ENCODE measurements at regions not wholly inside any gene's neighbourhood (a gene's known extent, or its start where the extent isn't known, plus 50 kb on each side); places are given as distances from the start of the nearest gene placed in this dataset.

DNA sequence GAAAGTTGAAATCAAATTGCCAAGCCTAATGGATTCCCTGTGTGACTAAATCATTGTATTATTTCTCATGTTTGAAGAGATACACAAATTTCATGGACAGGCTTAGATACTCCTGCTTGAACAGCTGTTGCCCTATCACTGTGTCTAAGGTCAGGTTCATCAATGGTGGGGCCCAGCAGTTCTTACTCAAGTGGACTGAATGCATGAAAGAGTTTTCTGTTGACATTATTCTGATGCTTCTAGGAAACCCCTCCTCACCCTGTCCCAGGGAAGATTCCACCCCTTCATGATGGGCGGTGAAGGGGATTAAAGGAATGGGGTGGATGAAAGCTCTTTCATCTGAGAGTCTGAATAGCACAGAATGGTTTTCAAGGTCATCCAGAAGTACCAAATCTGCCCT is 148.8 kb downstream of the INO80D start:
- DNase-seq (ENCODE audit: low read depth), result no peak

DNA sequence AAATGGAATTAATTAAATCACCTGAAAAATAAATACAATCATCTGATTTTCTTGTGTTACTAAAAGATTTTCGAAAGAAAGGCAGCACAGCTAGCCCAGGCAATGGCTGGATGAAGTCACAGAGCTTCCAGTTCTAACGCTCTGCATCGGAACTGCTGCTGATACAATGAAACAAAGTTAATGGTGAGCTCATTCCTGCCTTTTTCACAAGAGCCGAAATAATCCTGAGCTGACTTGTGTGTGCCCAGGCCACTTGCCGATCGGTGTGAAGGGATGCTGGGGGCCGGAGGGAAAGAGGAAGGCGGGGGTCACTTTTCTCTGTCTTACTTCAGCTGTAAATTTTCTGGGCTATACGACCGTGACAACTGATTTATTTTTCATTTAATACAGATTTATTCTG is 149.5 kb downstream of the INO80D start:
- no peak for DNase-seq (ENCODE audit: low read depth)

DNA sequence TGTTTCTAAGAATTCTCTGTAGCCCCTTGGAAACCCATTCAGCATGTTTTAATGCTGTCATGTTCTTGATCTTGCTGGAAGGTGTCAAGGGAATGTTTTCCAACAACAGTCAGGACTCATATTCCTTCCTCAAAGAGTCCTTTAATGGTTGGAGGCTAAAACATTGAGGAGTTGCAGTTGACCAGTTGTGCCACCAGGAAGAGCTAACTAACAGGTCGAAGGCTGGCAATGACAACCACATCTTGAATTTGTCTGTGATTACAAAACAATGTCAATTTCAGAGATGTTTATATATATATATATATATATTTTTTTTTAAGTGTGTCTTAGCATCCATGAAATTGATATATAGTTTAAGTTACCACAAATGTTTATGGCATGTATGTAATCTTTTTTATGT is 151.5 kb downstream of the INO80D start:
- peak; percentile 11 for DNase-seq (ENCODE audit: low read depth)

- no peak for DNase-seq (ENCODE audit: low read depth)
These were observed 153.1 kb downstream of the INO80D start for GRCh38 chr2:205932861-205933260.

- DNase-seq (ENCODE audit: low read depth), result no peak
These were observed 154.6 kb downstream of the INO80D start for GRCh38 chr2:205931388-205931787.

DNA sequence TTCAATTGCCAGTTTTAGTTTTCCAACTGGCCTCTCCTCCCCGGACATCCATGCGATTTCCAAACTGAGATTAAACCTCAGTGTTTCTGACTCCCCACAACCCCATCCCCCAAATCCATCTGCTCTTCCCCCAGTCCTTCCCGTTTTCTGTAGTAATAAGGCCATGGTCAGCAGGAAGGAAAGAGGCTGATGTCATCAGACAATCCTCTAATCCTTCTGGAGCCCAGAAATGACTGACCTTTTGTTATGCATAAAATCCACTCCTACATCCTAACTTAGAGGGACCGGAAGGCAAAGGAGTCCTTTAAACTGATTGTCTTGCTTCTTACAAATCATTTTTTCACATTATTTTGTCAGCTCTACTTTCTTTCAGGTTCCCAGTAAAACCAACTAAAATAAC is 155.8 kb downstream of the INO80D start:
- DNase-seq (ENCODE audit: low read depth), result peak; percentile 4

GRCh38 chr2:205929246-205929942 is 156.6 kb downstream of the INO80D start:
- no peak for DNase-seq (ENCODE audit: low read depth)

- DNase-seq (ENCODE audit: low read depth), result peak; percentile 43
These were observed 160.3 kb downstream of the INO80D start for GRCh38 chr2:205925373-205926337.

- no peak for DNase-seq (ENCODE audit: low read depth)
These were observed 161.3 kb downstream of the INO80D start for GRCh38 chr2:205924676-205925075.

- DNase-seq (ENCODE audit: low read depth), result no peak
These were observed 170.8 kb downstream of the INO80D start for GRCh38 chr2:205915130-205915524.

DNA sequence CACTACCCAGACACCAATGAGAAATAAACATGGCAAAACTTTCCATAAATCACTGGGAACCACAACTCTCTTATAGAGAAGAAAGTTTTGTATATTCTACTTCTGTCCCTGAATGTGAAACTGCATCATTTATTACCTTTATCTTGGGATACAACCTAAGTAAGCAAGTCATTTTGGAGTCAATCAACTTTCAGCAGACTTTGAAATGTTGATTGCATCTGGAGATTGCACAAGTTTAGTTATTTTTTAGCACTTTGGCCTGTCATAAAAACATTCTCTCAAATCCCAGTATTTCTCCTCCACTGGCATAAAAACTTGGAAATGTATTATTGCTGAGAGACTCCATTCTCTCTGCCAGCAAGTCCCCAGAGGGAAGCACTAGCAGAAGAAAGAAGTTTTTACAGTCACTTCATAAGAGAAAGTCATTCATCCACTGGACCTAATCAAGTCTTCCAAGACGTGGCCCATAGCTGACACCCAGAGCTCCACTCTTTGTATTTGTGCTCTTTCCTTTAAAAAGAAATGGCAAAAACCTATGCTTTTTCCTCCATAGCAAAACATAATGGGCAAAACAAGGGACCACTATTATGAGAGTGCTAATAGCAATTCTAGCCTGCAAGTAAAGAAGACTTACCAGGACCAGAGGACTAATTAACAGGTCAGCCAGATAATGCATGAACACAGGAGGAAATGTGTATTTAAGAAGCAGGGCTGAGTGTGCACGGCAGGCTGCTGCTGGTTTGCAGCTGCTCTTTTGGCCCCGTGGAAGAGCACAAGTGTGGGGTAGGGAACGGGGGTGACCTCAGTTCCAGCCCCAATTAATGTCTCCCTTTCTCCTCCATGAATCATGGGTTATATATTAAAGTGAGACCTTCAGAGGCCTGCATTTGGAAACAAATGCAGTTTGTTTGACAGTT is 171.5 kb downstream of the INO80D start:
- no peak for DNase-seq (ENCODE audit: low read depth)

DNA sequence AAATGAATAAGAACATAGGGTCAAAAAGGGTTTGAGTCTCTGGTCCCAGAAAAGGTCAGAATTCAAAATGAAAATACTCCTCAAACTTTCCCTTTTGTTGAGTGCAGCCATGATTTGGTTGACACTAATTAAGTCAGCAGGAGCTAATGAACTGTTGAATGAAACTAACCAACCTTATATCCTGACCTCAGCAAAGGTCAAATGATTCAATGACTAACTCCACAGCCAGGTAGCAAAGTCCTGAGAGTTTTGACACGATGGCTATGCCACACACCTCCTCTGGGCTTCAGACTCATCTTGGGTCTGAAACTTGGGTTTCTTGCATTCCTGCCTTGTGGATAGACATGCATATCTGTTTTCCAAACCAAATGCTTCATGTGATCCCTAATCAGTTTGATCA is 172.3 kb downstream of the INO80D start:
- DNase-seq (ENCODE audit: low read depth), result no peak

DNA sequence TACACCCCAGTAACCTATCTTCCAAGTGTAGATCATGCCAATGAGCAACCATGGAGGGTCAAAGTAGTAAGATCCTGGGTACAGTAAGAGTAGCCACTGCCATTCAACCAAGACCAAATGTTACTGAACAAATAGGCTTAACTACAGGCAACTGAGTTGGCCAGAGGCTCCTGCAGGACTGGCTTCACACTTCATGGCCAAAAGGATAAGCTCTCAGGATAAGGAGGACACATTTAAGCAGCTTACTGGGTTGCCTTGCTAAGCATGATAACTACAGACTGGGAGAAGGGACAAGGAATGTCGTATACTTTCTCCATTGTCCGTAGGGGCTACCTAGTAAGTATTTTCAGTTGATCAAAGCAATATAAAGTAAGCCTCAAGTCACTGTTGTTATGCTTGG is 174.7 kb downstream of the INO80D start:
- DNase-seq (ENCODE audit: low read depth), result no peak

DNA sequence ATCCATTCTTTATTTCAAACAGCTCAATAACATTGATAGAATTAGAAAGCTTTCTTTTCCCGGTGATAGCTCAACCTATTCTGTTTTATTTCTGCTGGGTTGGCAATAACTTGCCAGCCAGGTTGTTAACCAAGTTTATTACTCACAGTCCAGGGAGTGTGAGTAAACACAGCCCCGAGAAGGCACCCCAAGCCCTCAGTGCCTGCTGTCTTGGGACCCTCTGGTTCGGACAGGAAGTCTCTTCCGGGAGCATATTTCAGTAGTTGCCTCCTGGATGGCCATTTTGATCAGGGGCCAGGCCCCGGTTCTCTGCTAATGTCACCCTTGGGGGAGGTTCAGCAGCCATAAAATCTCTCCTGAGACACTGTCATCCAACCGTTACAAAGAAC is 176.8 kb downstream of the INO80D start:
- DNase-seq (ENCODE audit: low read depth), result no peak

GRCh38 chr2:205908212-205909183 is 177.5 kb downstream of the INO80D start:
- DNase-seq (ENCODE audit: low read depth), result no peak

DNA sequence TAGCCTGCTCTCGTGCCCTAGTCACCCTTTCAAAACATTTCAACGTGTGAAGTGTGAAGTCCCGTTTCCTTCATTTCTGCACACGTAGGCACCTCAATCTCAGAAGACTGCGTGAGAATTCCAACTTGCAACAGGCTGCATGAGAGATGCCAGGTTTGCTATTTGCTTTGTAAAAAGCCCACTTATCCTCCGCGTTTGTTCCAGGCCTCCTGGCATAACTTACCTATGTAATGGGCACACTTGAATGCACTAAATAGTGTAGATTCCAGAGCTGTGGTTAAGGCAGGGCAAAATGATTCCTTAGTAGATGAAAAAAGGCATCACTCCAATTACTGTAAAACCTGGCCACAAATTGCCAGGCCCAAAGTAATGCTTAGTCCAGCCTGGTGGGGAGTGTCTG is 179.6 kb downstream of the INO80D start:
- DNase-seq (ENCODE audit: low read depth), result no peak

DNA sequence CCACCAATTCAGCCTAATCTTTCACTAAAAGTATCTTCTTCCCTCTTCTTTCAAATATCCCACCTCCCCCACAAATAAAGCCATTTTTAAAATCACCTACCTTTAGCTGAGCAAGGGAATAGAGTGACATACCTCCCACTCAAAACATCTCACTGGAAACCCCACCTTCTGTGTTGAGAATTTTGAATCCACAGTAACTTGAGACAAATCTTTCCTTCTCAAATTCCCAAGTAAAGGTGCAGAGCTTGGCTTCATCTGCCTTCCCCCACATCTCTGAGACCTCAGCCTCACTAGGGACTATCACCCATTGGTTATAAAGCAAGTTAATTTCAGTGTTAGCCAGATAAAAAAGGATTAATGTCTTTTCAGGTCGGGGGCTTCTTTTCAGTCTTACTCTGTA is 180.4 kb downstream of the INO80D start:
- no peak for DNase-seq (ENCODE audit: low read depth)

DNA sequence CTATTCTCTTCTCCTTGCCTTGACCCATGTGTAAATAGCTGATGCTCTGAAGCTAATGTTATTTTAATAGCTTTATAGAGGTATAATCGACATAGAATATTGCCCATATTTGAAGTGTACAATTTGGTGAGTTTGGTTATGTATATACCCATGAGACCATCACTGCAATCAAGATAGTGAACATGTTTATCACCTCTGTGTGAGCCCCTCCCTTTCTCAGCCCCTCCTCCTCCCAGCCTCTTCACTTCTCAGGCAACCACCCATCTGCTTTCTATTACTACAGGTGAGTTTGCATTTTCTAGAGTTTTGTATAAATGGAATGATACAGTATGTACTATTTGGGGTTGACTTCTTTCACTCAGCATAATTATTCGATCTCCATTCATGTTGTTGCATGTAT is 181.1 kb downstream of the INO80D start:
- no peak for DNase-seq (ENCODE audit: low read depth)

GRCh38 chr2:205903549-205904129 is 182.3 kb downstream of the INO80D start:
- peak; percentile 22 for DNase-seq (ENCODE audit: low read depth)

DNA sequence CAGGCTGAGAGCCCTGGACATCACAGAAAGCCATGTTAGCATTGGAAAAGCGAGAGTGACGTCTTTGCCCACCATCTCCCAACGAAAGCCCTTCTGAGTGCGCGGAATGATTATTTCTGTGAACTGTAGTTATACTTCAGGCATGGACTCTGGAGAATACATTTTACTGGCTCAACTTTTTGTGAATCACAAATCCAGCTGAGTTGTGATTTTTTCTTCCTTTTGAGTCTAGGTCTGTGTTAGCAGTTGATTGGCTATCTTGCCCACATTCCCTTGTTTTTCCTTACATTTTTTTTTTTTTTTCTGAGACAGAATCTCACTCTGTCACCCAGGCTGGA is 183.1 kb downstream of the INO80D start:
- DNase-seq (ENCODE audit: low read depth), result no peak
